SIG-M5 (cell line): ENCODE measurements at regions not wholly inside any gene's neighbourhood (a gene's known extent, or its start where the extent isn't known, plus 50 kb on each side); places are given as distances from the start of the nearest gene placed in this dataset.

Experiments used
- DNase-seq: peaks from one replicate; lab custom pipeline; 2025; lab: John Stamatoyannopoulos, UW

GRCh38 chr3:147937891-147938290, 528.7 kb downstream of the ZIC1 start:
- no peak for DNase-seq

DNA sequence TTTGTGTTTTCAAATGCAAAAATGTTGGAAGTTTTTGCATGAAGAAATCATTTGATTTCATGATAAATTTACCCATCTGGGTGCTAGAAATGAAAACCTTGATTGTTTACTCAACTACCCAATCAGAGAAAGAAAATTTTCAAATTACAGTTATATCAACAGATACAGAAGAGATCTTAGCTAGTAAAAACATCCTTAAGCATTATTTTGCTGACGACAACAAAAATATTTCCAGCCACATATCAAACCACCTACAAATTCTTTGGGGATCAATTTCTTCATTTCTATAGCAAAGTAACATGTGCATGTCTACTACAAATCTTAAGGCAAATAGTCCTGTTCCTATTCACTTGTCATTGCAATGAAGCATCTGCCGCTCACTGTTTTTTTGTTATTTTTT, 530.3 kb downstream of the ZIC1 start:
- no peak for DNase-seq

- no peak for DNase-seq
Measured at GRCh38 chr3:147939839-147940238, 530.7 kb downstream of the ZIC1 start.

- no peak for DNase-seq
Measured at GRCh38 chr3:147940405-147941193, 531.4 kb downstream of the ZIC1 start.

DNA sequence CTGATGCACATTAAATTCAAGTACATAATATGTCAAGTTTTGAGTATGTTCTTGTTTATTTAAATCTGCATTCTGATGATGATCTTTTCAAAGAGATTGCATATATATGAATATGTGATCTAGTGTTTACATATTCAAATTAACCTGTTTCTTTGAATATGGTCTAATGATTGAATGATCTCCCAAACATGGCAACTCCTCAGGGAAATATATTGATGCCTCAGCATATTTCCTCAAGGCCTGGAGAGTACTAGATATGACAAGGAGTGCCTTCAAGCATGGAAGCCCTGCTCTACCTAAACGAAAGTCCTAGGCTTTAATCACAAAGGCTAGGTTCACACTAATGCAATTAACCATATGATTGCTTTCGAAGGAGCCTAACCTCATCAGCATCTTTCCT, 532.8 kb downstream of the ZIC1 start:
- DNase-seq = no peak

- DNase-seq = no peak
Measured at GRCh38 chr3:147943265-147943945, 534.2 kb downstream of the ZIC1 start.

DNA sequence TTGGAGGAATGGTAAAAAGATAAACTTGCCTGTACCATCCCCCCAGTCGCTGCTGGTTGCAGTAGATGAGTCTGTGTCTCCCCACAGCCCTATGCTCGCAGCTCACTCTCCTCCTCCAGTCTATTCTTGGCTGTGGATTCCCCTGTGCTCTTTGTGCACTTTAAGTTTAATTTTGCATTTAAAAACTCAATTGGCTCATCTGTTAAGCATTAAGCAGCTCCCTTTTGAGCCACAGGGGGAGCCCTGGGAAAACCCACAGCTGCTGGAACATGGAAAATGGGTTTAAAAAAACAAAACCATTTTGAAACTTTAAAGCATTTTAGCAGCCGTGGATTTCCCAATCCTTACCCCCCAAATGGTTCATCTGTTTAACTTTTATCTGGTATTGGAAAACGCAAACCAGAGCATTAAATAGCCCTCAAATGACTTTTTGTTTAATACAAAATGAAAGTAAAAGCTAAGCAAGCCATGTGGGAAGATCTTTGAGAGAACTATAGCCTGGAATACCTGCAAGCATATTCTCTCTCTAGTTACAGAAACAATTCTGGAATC, 536.9 kb downstream of the ZIC1 start:
- DNase-seq = no peak

DNA sequence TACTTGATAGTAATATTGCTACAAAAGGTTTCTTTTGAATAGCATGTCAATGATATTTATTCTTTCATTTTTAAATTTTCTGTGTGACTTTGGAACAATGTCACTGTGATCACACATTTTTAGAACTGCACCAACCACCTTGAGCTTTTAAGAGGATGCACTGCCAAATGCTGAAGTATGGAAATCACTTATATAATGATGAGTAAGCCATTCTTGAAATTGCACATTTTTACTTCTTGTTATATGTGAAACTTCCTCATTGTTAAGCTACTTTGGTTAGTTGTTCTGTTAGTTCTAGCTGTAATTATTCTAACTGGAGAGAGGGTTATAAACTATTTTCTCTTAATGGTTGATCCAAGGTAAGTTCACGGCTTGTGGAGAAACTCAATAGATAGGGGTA, 547.5 kb downstream of the ZIC1 start:
- no peak for DNase-seq

GRCh38 chr3:147958754-147959153, 549.6 kb downstream of the ZIC1 start:
- no peak for DNase-seq

DNA sequence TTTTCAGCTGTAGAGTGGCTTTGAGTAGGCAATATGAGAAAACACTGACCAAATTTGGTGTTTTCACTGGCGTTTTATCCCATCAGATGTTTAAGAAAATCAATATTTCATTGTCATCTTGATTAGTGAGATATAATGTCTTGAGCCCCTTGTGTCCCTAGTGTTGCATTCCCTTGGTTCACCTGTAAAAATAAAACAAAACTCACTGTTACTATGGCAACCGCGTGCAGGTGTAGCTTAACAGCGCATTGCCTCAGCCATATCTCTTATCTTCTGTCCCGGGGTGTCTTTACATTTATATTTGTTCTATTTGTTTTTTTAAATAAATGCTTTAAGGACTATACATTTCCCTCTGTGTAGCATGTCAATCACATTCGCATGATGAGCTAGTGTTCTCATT, 551.6 kb downstream of the ZIC1 start:
- DNase-seq = no peak

DNA sequence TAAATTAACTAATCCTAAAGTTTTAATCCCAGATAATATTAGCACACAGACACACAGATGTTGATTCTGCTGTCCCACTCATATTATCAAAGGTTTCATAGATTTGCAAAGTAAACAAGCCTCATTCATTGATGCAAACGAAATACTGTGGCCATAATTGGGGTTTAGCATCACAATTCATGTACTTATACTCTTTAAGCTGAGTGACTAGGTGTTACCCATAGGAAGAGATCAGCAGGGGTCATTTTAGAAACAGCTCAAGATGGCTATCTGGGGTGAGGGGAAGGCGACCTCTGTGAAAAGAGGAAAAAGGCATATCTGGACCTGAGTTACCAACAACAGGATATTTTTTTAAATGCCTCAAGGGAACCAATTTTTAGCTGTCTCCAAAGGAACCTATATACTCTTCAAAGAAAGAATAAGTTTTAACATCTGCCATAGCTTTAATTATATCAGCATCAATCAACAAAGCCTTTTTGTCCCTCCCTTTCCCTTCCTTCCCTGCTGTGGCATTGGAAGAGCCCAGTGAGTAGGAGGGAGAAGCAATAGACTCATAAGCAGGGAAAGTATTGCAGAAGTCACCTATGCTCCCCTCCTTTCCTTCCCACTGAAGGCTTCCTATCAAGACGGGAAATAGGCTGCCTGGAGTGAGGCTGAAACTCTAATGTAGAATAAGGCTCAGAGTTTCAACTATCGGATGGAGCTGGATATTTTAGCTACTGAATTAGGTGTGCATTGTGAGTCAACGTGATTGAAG, 553.4 kb downstream of the ZIC1 start:
- no peak for DNase-seq

- DNase-seq = no peak
Measured at GRCh38 chr3:147963711-147964110, 554.5 kb downstream of the ZIC1 start.

DNA sequence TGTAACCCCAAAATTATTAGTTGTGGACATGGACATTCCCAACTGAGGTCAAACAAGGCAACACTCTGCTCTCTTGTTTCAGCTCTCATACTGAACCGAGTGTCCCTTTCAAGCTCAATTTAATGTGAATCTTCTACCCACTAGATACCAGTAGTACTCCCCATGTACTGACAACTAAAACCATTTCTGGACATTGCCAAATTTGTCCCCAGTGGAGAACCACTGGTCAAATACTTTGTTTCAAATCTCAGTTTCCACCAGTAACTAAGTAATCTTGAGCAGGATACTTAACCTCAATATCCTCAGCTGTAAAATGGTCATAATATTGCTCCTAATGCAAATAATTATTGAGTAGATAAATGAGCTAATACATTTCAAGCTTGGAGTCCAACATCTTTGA, 566.0 kb downstream of the ZIC1 start:
- DNase-seq = no peak

DNA sequence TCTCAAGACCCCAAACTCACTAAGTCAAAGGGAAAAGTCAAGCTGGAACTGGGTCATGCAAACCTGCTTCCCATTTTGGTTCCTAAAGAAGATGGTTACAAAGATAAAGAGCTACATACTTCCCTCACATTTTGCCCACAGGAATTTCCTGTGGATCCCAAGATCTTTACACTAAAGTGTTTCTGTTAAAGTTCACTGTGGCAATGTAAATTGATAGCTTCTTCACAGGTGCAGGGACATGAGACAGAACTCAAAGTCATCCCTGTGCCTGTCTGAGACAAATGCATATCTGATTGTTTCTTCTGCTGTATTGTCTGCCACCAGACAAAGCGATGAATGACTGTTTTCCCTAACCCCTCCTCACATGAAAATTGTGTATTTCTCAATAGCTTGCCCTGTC, 567.8 kb downstream of the ZIC1 start:
- DNase-seq = no peak

- no peak for DNase-seq
Measured at GRCh38 chr3:147987549-147987948, 578.4 kb downstream of the ZIC1 start.

DNA sequence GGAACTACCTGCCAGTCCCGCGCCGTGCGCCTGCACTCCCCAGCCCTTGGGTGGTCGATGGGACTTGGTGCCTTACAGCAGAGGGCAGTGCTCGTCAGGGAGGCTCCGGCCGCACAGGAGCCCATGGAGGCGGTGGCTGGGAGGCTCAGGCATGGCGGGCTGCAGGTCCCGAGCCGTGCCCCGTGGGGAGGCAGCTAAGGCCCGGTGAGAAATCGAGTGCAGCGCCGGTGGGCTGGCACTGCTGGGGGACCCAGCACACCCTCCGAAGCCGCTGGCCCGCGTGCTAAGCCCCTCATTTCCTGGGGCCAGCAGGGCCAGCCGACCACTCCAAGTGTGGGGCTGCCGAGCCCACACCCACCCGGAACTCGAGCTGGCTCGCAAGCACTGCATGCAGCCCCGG, 580.2 kb downstream of the ZIC1 start:
- no peak for DNase-seq

- DNase-seq = no peak
Measured at GRCh38 chr3:148002705-148003205, 593.6 kb downstream of the ZIC1 start.

GRCh38 chr3:148004331-148004730, 595.2 kb downstream of the ZIC1 start:
- no peak for DNase-seq

DNA sequence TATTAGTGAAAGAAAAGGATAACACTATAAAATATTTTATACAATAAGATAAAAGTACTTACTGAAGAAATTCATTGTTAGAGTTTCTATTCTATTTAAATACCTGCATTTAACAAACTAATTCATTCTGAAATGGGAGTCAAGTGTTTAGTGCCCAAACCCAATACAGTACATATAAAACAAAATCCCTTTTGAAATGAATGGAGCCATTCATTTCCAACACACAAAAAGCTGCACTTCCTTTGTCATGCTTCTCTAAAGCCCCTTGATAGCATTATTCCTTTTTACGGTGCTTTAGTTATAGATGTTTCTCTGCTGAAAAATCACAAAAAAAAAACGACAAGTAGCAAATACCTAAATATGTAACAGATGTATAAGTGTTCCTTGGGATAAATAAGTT, 596.3 kb downstream of the ZIC1 start:
- no peak for DNase-seq

DNA sequence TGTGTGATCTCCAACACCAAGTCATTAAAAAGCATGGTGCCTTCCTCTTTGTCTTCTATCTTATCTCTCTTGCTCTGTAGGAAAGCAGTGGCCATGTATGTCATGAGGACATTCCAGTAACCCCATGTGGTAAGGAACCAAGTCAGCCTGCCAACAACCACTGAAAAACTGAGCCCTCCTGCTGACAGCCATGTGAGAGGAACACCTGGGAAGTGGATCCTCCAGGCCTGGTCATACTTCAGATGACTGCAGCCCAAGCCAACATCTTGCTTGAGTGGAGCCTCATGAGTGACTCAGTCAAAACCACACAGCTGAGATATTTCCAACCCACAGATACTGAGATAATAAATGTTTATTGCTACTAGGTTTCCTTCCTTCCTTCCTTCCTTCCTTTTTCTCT, 597.3 kb downstream of the ZIC1 start:
- no peak for DNase-seq

DNA sequence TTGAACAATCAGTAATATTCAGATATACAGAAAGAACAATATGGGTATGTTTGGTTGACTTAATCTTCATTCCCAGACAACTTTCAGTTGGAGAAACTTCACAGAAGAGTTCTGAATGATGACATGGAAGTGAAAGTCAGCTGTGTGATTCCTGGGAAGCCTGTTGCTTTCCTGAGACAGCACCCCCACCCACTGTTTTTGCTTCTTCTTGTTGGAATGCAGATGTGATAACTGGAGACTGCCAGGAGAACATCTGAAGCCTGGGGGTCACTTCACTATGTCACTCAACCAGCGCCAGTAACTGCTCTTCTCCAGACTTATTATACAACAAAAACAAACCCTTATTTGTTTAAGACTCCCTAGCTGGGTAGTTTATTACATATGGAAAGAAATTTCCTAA, 599.4 kb downstream of the ZIC1 start:
- DNase-seq = no peak

DNA sequence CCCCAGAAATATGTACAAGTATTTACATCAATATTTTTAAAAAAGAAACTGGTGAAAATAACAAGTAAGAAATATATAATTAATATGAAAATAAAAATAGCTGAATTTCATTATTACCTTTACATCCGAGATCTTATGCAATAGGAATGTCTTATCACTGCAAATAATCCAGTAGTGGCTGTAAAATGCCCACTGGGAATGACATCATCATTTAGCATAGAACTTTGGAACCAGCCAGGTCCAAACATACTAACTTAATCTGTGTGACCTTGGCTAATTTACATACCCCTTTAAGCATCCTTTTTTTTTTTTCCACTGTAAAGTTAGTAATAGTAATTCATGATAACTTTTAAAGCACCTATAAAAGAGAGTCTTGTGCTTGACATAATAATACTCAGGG, 611.7 kb downstream of the ZIC1 start:
- no peak for DNase-seq

- no peak for DNase-seq
Measured at GRCh38 chr3:148021381-148021780, 612.2 kb downstream of the ZIC1 start.
